T-helper 1 cell treated with Interleukin-12 subunit alpha and Interleukin-12 subunit beta and Interleukin-4 antibody, amounts not matched to agents 30 μg/mL and 1 μg/mL, for 36 hours (primary cell): ENCODE measurements at regions not wholly inside any gene's neighbourhood (a gene's known extent, or its start where the extent isn't known, plus 50 kb on each side); places are given as distances from the start of the nearest gene placed in this dataset.

Experiments used
- H3K27ac Mint-ChIP-seq: one replicate; pipeline ENCODE4 v1.8.0; 2021; ENCODE audit warnings: mild to moderate bottlenecking, mixed read lengths
- H3K27me3 Mint-ChIP-seq: one replicate; pipeline ENCODE4 v1.8.0; 2021; ENCODE audit warnings: low read depth, mixed read lengths
- H3K36me3 Mint-ChIP-seq: one replicate; pipeline ENCODE4 v1.8.0; 2021; ENCODE audit warnings: low read depth, mixed read lengths
- H3K4me1 Mint-ChIP-seq: one replicate; pipeline ENCODE4 v1.8.0; 2021; ENCODE audit warnings: low read depth, mixed read lengths
- H3K4me3 Mint-ChIP-seq: one replicate; pipeline ENCODE4 v1.8.0; 2021; ENCODE audit warnings: mild to moderate bottlenecking, moderate library complexity, mixed read lengths
- H3K9me3 Mint-ChIP-seq: one replicate; pipeline ENCODE4 v1.8.0; 2021; ENCODE audit warnings: mixed read lengths

DNA sequence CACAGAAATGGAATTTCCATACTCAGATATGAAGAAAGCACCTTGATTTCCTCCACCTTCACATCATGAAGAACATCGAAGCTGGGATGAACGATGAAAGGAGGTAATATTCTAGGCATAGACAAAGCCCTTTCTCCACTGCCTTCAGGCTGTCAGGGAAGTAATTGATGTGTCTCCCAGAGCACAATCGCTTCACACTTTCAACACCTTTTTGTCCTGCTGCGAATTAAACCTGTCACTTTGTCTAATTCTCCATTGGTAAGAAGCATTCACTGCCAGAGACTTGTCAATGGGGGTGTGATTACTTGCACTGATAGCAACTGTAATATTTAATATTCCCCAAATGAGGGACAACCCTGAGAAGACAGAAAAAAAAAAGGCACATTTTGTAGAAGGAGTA lies 260.1 kb downstream of the ETS1 start:
- peak overlapping the region; percentile 68 for H3K4me3 Mint-ChIP-seq
- H3K27ac Mint-ChIP-seq: peak overlapping the region; percentile 95
- H3K4me1 Mint-ChIP-seq: peaks cover 84% of the 10 kb centered on the region
- H3K36me3 Mint-ChIP-seq: peaks cover 6% of the 10 kb centered on the region
- no peaks in the 10 kb centered on the region for H3K9me3 Mint-ChIP-seq
- H3K27me3 Mint-ChIP-seq: no peaks in the 10 kb centered on the region

DNA sequence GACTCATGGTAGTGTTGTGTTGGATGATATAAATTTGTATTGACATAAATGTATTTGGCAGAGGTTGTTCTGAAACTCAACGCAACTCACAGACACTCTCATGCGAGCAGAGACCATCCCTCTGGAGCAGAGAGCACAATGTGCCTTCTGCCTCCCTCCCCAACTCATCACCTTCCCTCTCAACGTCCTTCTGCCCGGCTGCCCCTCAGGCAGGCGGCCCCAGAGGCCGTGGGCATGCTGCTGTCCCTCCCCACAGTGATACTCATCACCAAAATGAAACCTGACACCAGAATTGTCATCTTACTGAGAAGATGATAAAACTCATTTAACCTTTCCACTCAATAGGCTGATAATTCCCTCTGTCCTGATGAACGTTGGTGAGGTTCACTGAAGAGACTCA lies 260.6 kb downstream of the ETS1 start:
- no peaks in the 10 kb centered on the region for H3K27me3 Mint-ChIP-seq
- H3K27ac Mint-ChIP-seq: peak overlapping the region; percentile 95
- H3K9me3 Mint-ChIP-seq: no peaks in the 10 kb centered on the region
- H3K4me3 Mint-ChIP-seq: peak overlapping the region; percentile 68
- H3K36me3 Mint-ChIP-seq: peaks cover 8% of the 10 kb centered on the region
- peaks cover 88% of the 10 kb centered on the region for H3K4me1 Mint-ChIP-seq

DNA sequence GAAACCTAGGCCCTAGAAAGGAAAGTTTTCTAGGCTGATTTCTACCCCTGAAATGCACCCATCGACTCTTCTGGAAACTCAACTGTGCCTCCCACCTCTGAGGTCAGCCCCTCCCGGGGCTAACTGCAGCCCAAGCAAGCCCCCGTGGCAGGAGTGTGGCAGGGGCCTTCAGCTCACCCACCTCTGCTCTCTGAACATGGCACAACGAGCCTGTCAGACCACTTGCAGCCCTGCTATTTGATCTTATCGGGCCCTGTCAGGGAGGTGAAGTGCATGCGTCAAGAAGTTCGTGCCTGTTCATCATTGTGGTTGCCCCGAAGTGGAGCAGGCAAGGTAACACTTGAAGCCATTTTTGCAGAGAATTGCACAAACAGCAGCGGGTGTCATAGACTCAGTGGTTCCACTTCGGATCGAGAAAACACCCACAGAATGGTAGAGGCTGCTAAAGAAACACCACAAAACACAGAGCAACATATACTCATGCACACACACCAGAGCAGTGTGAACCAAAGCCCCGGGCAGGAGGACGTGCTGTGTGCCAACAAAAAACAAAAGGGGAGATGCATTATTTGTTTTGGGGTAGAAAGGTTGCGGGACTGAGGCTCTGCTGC lies 262.7 kb downstream of the ETS1 start:
- Mint-ChIP-seq H3K9me3 (peaks cover 4% of the 10 kb centered on the region), H3K4me1 (peaks cover 82% of the 10 kb centered on the region), H3K4me3 (peak overlapping the region; percentile 73), H3K27ac (peak overlapping the region; percentile 95), H3K27me3 (no peaks in the 10 kb centered on the region), H3K36me3 (peaks cover 14% of the 10 kb centered on the region)

DNA sequence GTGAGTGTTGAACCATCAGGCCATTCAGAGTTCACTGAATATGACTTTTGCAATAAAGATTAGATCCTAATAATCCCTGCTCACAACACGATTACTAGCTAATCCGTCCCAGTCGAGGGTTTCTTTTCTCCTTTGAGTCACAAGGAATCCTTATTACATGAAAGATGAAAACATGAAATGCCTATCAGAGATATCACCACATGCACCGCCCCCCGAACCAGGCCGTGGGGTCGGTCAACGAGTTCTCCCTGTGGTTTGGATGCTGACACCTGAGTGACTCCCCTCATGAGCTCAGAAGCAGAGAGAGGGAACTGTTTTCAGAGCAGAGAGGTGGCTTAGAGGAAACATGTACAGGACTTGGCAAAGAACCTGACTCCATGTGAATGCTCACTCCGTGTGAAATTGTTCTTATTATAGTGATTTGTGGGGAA lies 263.3 kb downstream of the ETS1 start:
- Mint-ChIP-seq H3K27me3 (no peaks in the 10 kb centered on the region), H3K36me3 (peaks cover 14% of the 10 kb centered on the region), H3K9me3 (peaks cover 4% of the 10 kb centered on the region), H3K4me3 (peak overlapping the region; percentile 73), H3K4me1 (peaks cover 80% of the 10 kb centered on the region), H3K27ac (peak overlapping the region; percentile 95)

DNA sequence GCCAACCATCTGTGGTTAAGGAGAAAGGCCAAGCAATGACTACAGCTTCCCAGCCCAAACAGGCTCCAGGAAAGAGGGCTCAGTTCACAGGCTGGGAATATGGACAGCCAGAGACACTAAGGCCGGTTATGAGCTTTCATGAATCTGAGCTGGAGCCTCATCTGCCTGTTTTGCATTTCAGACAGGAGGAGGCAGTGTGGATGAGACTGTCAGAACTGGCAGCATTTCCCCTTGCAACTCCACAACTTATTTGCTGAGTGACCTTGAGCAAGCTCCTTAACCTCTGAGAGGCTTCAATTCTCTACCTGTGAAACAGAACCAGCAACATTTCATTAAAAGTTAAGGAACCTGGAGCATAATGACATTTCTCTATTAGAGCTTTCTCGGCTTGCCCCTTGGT lies 264.0 kb downstream of the ETS1 start:
- Mint-ChIP-seq H3K9me3 (peaks cover 8% of the 10 kb centered on the region), H3K27ac (peak overlapping the region; percentile 95), H3K4me3 (peak overlapping the region; percentile 73), H3K36me3 (peaks cover 18% of the 10 kb centered on the region), H3K27me3 (no peaks in the 10 kb centered on the region), H3K4me1 (peaks cover 80% of the 10 kb centered on the region)

DNA sequence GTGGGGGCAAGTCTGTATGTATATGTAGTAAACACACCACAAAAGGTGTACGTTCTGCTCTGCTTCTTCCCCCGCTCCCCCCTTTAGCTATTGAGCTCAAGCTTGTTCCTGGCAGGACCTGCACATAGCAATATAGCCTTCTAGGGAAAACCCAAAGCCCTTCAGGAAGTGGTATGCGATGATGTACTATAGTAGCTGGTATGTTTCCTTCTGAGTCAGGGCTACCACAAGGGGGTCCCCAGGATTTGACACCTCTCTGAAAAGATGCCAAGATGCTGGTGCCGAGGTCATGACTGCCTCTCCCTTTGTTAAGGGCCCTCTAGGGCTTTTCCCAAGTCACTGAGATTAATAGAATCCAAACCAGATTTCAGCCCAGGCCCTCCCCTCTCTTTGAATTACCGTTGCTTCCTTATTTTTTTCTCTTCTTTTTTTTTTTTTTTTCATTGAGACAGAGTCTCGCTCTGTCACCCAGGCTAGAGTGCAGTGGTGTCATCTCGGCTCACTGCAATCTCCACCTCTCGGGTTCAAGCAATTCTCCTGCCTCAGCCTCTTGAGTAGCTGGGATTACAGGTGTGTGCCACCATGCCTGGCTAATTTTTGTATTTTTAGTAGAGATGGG lies 268.4 kb downstream of the ETS1 start:
- Mint-ChIP-seq H3K9me3 (peaks cover 44% of the 10 kb centered on the region), H3K27me3 (no peaks in the 10 kb centered on the region), H3K27ac (peak overlapping the region; percentile 95), H3K4me1 (peaks cover 79% of the 10 kb centered on the region), H3K4me3 (peak overlapping the region; percentile 74), H3K36me3 (peaks cover 51% of the 10 kb centered on the region)

DNA sequence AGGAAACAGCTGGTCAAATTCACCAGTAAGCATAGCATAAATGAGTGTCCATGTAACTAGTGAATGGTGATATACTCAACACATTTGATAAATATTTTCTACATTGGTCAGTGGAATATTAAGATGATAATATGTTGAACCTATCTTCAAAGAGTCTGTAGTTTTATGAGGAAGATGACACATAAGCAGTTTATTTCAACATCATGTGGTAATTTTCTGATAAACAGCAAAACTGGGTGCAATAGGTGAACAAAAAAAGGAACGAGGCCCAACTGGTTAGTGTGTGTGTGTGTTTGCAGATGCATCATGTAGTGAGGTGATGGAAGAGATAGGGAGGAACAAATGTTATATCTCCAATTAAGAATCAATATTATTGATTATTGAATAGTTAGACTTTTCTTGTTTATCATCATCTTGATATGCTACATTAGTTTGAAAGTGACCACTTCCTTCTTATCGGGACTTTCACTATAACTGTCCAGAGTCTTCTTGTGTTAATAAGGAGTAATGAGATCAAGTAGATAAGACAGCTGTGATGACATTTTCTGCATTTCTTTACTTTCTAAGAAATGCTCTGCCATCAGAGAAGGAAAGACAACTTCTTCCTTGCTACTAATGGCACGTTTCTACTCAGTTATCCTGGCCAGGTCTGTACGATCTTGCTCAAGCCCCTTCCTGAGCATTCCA lies 270.7 kb downstream of the ETS1 start:
- Mint-ChIP-seq H3K27ac (peak overlapping the region; percentile 61), H3K4me1 (peaks cover 70% of the 10 kb centered on the region), H3K36me3 (peaks cover 59% of the 10 kb centered on the region), H3K27me3 (no peaks in the 10 kb centered on the region), H3K9me3 (peaks cover 60% of the 10 kb centered on the region), H3K4me3 (no peak overlapping the region)

DNA sequence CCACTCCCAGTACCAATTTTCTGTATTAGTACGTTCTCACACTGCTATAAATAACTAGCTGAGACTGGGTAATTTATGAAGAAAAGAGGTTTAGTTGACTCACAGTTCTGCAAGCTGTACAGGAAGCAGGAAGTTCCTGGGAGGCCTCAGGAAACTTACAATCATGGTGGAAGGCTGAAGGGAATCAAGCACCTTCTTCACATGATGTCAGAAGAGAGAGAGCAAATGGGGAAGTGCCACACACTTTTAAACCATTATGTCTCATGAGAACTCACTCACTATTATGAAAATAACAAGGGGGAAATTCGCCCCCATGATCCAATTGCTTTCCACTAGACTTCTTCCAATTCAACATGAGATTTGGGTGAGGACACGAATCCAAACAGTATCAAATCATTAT lies 271.4 kb downstream of the ETS1 start:
- Mint-ChIP-seq H3K9me3 (peaks cover 62% of the 10 kb centered on the region), H3K4me3 (no peak overlapping the region), H3K27me3 (no peaks in the 10 kb centered on the region), H3K27ac (no peak overlapping the region), H3K36me3 (peaks cover 58% of the 10 kb centered on the region), H3K4me1 (peaks cover 71% of the 10 kb centered on the region)

DNA sequence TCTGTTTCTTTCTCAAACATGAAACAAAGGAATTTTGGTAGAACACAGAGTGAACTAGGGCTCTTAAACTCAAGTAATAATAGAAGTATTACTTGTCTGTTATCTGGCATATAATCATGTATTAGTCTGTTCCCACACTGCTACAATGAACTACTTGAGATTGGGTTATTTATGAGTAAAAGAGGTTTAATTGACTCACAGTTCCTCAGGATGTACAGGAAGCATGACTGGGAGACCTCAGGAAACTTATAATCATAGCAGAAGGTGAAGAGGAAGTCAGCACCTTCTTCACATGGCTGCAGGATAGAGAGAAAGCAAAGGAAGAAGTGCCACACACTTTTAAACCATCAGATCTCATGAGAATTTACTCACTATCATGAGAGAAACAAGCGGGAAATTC lies 273.4 kb downstream of the ETS1 start:
- H3K4me1 Mint-ChIP-seq: peaks cover 76% of the 10 kb centered on the region
- no peaks in the 10 kb centered on the region for H3K27me3 Mint-ChIP-seq
- peaks cover 58% of the 10 kb centered on the region for H3K9me3 Mint-ChIP-seq
- H3K4me3 Mint-ChIP-seq: no peak overlapping the region
- peak overlapping the region; percentile 31 for H3K27ac Mint-ChIP-seq
- H3K36me3 Mint-ChIP-seq: peaks cover 59% of the 10 kb centered on the region

DNA sequence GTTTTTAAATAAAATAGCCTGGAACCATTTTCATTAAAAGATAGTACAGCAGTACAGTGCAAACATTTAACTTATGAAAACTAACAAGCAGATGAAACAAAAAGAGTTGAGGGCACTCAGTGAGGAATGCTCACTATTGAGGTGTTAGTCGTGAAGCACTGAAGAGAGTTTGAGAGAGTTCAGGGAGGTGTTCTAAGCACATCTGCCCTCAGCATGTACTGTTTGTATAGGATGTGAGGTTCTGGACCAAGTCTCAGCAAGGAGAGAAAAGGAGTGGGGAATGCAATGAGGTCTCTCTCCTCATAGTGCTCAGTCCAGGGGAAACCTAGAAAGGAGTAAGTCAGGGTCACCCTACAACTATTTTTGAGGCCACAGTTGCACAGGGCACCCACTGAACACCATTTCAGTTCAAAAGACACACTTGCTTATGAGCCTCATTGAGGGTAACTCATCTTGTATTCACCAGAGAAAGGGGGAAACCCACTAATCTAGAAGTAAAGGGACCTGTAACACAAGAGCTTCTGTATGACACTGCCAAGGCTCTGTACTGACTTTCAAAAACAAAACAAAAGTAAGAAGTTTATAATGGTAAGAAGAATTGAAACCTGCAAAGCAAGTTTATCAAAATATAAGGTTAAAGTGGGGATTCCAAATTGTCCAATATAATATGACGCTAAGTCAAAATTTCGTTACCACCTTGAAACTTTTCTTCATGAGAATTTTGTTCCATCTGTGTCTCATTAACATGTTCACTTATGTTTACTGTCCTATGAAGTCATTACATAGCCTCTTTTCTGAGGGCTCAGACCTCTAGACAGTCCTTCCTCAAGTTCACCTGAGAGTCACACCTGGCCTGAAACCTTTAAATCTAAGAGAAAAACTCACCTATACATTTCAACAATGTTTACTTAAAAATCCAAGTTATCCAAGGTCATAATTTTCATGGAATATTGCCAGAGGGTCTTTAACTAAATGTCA lies 275.3 kb downstream of the ETS1 start:
- Mint-ChIP-seq H3K4me3 (peak overlapping the region; percentile 1), H3K9me3 (peaks cover 55% of the 10 kb centered on the region), H3K4me1 (peaks cover 68% of the 10 kb centered on the region), H3K27me3 (no peaks in the 10 kb centered on the region), H3K36me3 (peaks cover 56% of the 10 kb centered on the region), H3K27ac (peak overlapping the region; percentile 84)

DNA sequence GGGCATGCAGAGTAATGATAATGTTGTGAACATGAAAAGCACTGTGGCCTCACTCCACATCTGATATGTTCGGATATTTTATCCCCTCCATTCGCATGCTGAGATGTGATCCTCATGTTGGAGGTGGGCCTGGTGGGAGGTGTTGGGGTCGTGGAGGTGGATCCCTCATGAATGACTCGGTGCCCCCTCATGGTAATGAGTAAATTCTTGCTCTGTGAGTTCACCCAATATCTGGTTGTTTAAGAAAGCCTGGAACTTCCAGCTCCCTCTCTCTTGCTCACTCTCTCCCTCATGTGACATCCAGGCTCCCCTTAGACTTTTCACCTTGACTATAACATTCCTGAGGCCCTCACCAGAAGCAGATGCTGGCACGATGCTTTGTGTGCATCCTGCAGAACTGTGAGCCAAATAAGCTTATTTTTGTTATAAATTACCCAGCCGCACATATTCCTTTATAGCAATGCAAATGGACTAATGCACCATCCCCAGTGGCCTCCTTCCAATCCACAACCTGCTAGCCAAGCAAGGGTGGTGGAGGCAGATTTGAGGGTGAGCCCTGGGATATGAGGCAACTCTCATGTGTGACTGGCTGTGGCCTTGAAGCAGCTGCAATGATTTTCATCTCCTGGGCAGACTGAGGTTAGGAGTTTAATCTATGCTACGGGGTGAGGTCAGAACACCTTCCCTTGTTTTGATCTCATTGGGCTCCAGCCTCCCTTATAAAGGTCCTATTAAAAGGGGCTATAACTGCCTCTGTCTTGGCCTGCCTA lies 276.5 kb downstream of the ETS1 start:
- Mint-ChIP-seq H3K27ac (peak overlapping the region; percentile 64), H3K9me3 (peaks cover 47% of the 10 kb centered on the region), H3K36me3 (peaks cover 49% of the 10 kb centered on the region), H3K4me3 (peak overlapping the region; percentile 33), H3K4me1 (peaks cover 62% of the 10 kb centered on the region), H3K27me3 (no peaks in the 10 kb centered on the region)

DNA sequence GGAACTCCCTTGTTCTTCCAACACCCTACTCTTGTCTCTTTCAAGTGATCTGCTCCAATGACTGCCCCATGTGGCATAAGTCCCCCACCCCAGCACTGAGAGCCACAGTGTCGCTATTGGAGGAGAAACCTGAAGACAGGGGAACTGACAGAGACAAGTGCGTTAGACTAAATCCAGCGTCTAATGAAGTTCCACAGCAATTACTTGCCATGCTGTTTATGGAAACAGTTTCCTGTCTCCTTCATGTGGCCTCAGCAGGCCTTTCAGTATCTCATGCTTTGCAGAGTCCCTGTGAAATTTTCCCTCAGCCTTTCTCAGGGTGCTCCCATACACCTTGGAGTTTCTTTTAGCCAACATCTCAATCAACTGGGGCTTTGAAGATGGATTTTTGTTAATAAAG lies 277.4 kb downstream of the ETS1 start:
- H3K27me3 Mint-ChIP-seq: no peaks in the 10 kb centered on the region
- H3K9me3 Mint-ChIP-seq: peaks cover 38% of the 10 kb centered on the region
- peak overlapping the region; percentile 21 for H3K27ac Mint-ChIP-seq
- H3K4me1 Mint-ChIP-seq: peaks cover 64% of the 10 kb centered on the region
- peaks cover 42% of the 10 kb centered on the region for H3K36me3 Mint-ChIP-seq
- H3K4me3 Mint-ChIP-seq: no peak overlapping the region

DNA sequence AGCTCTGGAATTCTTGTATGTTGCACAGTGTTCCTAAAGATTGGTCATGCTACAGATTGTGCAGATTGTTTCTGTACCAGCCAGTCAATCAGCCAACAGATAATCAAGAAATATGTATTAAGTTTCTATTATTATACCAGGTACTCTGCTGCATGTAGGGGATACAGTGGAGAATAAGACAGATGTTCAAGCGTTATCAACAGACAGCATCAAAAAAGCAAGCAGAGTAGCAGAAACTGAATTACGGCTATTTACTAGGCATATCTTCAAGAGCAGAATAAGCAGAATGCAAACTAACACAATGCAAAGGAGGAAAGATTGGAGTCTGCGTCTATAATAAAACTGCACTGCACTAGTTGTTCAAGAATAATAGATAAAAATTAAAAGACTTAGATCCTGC lies 278.6 kb downstream of the ETS1 start:
- H3K27me3 Mint-ChIP-seq: no peaks in the 10 kb centered on the region
- H3K4me1 Mint-ChIP-seq: peaks cover 73% of the 10 kb centered on the region
- H3K4me3 Mint-ChIP-seq: no peak overlapping the region
- H3K36me3 Mint-ChIP-seq: peaks cover 32% of the 10 kb centered on the region
- no peak overlapping the region for H3K27ac Mint-ChIP-seq
- H3K9me3 Mint-ChIP-seq: peaks cover 26% of the 10 kb centered on the region
